ENCODE measurements at regions not wholly inside any gene's neighbourhood (a gene's known extent, or its start where the extent isn't known, plus 50 kb on each side); places are given as distances from the start of the nearest gene placed in this dataset.

- no peak for TF ChIP-seq POLR2A (IDR thresholded peaks at IDR 0.05)
- no peak for TF ChIP-seq CTCF (IDR thresholded peaks at IDR 0.05)
Measured at GRCh38 chr3:124057420-124057819, 65.5 kb upstream of the ROPN1 start.

Measured in Peyer's patch (tissue), 4 donors.